ENCODE measurements at regions not wholly inside any gene's neighbourhood (a gene's known extent, or its start where the extent isn't known, plus 50 kb on each side); places are given as distances from the start of the nearest gene placed in this dataset.

DNA sequence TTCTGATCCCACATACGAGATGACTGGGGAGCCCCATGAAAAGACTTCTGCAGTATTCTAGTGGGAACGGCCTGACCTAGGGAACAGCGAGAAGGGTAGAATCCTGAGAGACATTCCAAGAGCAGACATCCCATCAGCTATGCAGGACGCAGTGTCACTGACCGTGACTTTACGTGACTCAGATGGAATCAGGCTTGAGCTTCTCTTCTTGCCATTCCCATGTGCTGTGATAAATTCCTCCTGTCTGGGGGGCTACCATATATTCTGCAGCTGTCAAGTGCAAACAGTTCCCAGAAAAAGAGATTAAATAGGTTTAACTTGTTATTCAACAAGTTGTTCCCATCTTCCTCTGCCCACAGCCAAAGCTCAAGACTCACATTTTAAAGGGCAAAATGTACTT lies 73.1 kb upstream of the PDE1C start:
- no peak for DNase-seq (ENCODE audit: low spot score)

DNA sequence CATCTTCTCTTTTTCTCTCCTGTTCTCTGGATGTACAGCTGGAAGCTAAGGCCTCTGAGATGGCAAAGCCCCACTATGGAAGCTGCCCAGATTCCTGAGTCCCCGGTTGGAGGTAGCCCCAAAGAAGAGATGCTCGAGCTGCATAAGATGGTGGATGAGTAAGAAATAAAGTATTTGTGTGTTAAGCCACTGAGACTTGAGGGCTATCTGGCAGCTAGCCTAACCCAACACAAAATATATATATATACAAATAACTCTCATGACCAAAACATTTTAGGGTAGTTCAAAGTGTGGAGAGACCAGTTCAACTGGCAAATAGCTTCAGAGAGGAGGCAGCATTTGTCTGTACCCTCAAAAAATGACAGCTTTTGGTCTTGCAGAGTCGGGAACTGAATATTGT lies 72.4 kb upstream of the PDE1C start:
- no peak for DNase-seq (ENCODE audit: low spot score)

DNA sequence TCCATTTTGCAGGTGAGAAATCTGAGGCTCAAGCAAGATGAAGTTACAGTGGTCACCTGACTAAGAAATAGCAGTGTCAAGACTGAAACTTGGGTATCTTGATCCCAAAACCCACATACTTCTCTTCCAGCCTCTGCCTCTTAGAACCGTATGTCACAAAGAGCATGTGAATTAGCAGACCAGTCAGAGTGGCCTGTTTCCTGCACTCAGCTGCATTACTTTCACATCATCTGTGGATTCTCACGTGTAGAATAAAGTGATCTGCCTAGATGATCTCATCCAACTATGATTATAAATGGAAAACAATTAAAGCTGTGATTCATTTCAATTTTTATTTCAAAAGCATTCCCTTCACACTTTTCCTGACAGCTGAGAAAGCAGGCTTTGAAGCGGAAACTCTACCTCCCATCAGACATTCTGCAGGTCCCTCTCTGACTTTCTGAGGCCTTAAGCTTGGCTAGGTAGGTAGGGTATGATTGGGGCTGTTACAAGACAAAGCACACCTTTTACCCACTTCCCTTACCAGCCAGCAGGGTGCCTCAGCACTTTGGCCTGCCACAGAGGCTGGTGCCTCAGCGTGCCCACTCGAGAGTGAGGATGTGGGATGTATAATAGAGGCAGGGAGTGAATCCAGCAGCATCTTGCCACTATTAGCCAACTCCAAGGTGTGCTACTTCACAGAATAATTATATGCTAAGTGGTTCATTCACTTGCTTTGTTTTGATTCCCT lies 70.2 kb upstream of the PDE1C start:
- DNase-seq (ENCODE audit: low spot score) = no peak

- DNase-seq (ENCODE audit: low spot score) = no peak
Measured at GRCh38 chr7:32137059-32137458, 66.9 kb upstream of the PDE1C start.

DNA sequence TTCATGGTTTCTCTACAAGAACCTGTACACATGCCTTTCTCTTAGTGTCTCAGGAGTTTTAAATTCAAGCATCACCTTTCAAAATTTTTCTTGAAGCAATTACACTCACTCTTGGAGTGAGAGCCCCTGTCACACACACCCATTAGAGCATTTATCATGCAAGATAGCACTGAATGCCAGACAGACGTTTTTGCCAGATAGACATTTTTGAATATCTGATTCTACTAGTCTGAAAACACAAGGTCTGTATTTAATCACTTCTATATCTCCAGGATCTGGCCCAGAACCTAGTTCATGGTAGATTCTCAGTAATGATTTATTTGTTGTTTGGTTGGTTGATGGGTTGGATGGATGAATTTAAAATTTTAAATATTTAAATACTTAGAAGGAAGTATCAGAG lies 60.9 kb upstream of the PDE1C start:
- DNase-seq (ENCODE audit: low spot score) = no peak

DNA sequence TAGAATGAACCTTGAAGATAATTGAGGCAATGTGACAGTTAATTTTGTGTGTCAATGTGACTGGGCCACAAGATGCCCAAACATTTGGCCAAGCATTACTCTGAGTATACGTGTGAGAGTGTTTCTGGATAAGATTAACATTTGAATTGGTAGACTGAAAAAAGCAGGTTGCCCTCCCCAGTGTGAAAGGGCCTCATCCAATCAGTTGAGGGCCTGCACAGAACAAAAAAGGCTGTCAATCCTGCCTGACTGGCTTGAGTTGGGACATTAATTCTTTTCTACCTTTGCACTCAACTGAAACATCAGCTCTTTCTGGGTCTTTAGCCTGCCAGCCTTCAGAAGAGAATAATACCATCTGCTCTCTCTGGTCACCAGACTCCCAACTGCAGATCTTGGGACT lies 56.6 kb upstream of the PDE1C start:
- DNase-seq (ENCODE audit: low spot score) = no peak

Measured in CD4-positive, alpha-beta T cell treated with Interleukin-6 at 100 ng/mL for 8 hours (primary cell).